ENCODE measurements at regions not wholly inside any gene's neighbourhood (a gene's known extent, or its start where the extent isn't known, plus 50 kb on each side); places are given as distances from the start of the nearest gene placed in this dataset.

GRCh38 chr12:89875225-89875624, 166.6 kb upstream of the ATP2B1 start:
- TF ChIP-seq CTCF (IDR thresholded peaks at IDR 0.05) (no peak), POLR2A (IDR thresholded peaks at IDR 0.05) (no peak)
